Neural progenitor cell (in vitro differentiated cells): ENCODE measurements at regions not wholly inside any gene's neighbourhood (a gene's known extent, or its start where the extent isn't known, plus 50 kb on each side); places are given as distances from the start of the nearest gene placed in this dataset.

Experiments
- EZH2 ChIP-seq: fragments of 200-600 bp; sonication (generic); IDR thresholded peaks from 2 replicates; pipeline ENCODE4 v1.6.1; 2017; ENCODE audit warnings: antibody characterized with exemption, mild to moderate bottlenecking, moderate library complexity
- TF ChIP-seq, protein P1 (sequence below): fragments of 200-600 bp; sonication (generic); IDR thresholded peaks from 2 replicates; pipeline ENCODE4 v1.5.1; 2017; ENCODE audit warnings: antibody characterized with exemption, mild to moderate bottlenecking

DNA sequence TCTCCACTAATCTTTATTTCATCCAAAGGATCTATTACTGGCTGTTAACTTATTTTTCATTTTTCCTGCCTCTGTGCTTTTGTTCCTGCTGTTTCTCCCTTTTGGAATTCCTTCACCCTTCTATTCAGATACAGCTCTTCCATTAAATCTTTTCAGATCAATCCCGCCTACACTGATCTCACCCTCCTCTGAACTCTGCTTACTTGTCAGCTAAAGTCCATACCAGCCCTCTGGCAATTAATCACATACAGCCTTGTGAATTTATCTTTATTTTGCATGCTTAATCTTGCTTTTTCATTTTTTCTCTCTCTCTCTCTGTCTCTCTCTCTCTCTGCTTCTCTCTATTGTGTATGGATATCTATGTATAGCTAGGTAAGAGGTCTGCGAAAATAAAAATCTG lies 100.8 kb upstream of the UMPS start:
- TF ChIP-seq, protein P1, sequence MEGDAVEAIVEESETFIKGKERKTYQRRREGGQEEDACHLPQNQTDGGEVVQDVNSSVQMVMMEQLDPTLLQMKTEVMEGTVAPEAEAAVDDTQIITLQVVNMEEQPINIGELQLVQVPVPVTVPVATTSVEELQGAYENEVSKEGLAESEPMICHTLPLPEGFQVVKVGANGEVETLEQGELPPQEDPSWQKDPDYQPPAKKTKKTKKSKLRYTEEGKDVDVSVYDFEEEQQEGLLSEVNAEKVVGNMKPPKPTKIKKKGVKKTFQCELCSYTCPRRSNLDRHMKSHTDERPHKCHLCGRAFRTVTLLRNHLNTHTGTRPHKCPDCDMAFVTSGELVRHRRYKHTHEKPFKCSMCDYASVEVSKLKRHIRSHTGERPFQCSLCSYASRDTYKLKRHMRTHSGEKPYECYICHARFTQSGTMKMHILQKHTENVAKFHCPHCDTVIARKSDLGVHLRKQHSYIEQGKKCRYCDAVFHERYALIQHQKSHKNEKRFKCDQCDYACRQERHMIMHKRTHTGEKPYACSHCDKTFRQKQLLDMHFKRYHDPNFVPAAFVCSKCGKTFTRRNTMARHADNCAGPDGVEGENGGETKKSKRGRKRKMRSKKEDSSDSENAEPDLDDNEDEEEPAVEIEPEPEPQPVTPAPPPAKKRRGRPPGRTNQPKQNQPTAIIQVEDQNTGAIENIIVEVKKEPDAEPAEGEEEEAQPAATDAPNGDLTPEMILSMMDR: no peak
- TF ChIP-seq EZH2: no peak
